Activated naive CD4-positive, alpha-beta T cell treated with Interleukin-2 at 50 U/mL for 16 hours (primary cell): ENCODE measurements at regions not wholly inside any gene's neighbourhood (a gene's known extent, or its start where the extent isn't known, plus 50 kb on each side); places are given as distances from the start of the nearest gene placed in this dataset.
"Not testable (repeated sequence)": the region's sequence is repeated elsewhere in the genome, so short reads cannot be mapped to it uniquely, and the experiment has no call there.

Source experiments
- DNase-seq: peaks from one replicate; pipeline ENCODE4 v3.0.0-alpha.2; 2020

DNA sequence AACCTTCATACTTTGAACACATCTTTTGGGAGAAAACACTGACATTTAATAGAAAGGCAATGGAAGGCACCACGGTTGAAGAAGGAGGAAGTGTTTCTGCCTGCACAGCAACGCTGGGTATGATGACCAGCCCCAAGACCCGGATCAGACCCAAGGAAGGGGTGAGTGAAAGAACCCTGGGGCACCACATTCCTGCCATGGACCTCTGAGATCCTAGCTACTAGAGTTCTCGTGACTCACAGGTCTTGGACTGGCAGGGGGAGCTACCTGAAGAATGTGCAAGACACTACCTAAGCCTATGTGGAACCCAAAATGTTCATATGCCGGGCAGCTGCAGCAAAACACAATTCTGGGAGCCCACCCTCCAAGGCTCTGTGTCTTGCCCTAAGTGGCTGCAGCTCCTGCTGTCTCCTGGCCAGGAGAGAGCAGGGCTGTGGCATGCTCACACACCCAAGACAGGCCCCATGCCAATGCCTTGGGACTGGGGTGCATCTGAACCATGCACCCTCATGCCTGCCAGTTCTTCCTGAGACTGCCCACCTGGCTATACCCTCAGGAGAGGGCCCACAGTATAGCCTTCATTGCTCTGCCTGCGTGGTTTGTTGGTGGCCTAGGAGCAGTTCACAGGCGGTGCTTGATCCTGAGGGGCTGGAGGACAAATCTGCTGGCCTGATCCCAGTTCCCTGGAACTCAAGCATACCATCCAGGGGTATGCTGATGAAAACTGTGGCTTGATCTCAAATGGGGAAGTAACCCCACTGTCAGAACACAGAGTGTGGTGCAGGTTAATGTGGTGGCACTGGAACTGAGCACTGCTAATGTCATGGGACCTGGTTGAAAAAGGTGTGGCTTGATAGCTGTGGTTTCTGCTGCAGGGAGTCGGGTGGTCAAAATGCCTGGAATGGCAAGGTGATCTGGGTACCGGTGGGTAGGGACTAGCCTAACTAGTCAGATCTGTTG, 353.3 kb upstream of the ARHGEF26 start:
- DNase-seq: no peak

GRCh38 chr3:153768561-153769469, 352.4 kb upstream of the ARHGEF26 start:
- DNase-seq: peak; percentile 46

DNA sequence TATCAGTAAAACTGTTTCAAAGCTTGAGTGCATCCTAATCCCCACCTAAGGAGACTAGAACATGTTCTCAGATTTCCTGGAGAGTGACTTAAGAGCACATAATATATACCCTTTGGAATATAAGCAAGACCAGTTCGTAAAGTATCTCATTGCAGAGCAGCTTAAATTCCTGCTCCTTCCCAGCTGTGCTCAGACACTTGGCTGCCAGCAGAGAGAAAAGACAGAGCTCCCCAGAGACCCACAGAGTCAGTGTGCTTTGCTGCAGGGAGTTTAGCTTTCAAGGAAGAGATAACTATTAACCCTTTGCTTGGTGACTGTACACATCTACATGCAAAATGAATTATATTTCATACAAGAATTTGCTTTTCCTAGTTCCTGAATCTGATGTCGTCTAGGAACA, 338.1 kb upstream of the ARHGEF26 start:
- DNase-seq: no peak

- no peak for DNase-seq
These were observed 337.3 kb upstream of the ARHGEF26 start for GRCh38 chr3:153783741-153784480.

DNA sequence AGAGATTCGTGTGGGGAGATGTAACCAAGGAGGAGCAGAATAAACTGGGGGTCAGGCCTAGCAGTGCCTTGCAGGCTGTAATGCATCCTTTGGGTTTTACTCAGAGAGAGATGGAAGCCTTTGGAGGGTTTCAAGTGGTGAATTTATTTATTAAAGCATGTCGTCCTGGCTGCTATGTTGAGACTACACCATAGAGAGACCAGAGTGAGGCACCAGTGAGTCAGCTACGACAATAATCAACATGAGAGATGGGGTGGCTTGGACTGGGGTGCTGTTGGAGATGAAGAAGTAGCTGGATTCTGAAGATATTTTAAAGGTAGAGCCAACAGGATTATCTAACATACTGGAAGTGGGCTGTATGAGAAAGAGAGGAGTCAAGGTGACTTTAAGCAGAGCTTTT, 335.3 kb upstream of the ARHGEF26 start:
- no peak for DNase-seq

GRCh38 chr3:153789380-153789779, 331.8 kb upstream of the ARHGEF26 start:
- no peak for DNase-seq

DNA sequence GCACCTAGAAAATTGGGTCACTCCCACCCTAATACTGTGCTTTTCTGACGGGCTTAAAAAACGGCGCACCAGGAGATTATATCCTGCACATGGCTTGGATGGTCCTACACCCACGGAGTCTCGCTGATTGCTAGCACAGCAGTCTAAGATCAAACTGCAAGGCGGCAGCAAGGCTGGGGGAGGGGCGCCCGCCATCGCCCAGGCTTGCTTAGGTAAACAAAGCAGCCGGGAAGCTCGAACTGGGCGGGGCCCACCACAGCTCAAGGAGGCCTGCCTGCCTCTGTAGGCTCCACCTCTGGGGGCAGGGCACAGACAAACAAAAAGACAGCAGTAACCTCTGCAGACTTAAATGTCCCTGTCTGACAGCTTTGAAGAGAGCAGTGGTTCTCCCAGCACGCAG, 324.1 kb upstream of the ARHGEF26 start:
- DNase-seq: not testable (repeated sequence)

DNA sequence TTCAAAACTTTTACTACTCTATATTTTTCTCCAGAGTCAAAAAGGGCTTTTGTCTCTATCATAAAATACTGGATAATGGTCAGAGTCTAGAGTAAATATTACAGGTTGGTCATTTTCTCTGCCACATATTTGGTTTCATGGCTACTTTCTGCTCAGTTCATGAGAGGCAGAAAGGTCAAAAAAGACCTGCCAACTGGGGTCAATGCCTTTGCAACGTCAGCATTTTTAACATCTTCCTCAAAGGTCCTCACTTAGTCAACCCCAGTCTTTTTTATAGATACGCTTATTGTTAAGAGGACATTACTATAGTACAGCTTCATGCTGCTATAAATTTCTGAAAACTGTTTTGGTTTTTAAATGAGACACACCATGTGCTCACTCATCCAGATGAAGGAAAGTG, 312.1 kb upstream of the ARHGEF26 start:
- no peak for DNase-seq

DNA sequence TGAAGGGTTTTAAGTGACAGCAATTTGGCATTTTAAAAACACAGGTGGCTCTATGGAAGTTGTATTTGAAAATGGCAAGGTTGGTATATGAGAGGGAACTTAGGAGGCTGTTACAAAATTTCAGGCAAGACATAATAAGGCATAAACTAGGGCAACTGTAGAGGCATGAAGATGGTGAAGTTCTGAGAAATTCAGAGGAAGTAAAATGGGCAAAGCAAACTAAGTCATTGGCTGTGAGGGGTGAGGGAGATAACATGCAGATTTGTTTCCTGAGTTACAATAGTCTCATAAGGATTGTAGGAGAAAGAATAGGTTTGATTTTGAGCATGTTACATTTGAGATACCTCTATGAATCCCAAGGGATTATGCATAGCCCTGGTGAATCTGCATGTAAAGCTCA, 302.9 kb upstream of the ARHGEF26 start:
- no peak for DNase-seq

GRCh38 chr3:153820035-153820434, 301.2 kb upstream of the ARHGEF26 start:
- no peak for DNase-seq

- not testable (repeated sequence) for DNase-seq
These were observed 292.8 kb upstream of the ARHGEF26 start for GRCh38 chr3:153828346-153828745.

GRCh38 chr3:153829606-153830170, 291.5 kb upstream of the ARHGEF26 start:
- DNase-seq: no peak

GRCh38 chr3:153830552-153830951, 290.6 kb upstream of the ARHGEF26 start:
- no peak for DNase-seq

- no peak for DNase-seq
These were observed 285.6 kb upstream of the ARHGEF26 start for GRCh38 chr3:153835540-153835939.

DNA sequence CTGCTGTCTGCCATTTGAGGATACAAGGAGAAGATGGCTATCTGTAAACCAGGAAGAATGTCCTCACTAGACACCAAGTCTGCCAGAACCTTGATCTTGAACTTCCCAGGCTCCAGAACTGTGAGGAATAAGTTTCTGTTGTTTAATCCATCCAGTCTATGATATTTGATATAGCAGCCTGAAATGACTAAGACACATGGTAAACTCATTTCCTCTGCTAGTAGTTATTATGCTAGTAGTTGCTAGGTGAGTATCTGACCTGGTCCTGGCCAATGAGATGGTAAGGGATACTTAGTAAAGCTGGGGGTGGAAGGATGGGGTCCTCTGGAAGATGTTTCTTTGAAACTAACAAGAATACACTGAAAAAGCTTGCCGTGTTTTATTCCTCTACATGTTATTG, 280.7 kb upstream of the ARHGEF26 start:
- no peak for DNase-seq

DNA sequence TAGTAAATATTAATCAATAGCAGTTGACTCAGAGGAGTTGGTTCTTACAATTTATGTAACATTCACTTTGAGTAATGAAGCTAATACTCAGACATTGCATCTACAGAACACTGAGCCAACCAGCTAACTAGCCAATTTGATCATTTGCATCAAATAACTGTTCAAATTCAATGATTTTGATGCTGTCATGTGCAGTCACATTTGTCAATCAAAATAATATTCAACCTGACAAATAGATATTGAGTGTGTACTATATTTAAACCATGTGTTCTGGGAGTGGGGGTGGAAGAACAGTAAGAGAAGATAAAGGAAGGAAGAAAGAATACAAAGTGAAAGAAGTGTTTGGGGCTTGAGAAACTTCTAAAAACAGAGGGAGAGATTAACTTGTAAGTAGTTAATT, 277.2 kb upstream of the ARHGEF26 start:
- DNase-seq: no peak

DNA sequence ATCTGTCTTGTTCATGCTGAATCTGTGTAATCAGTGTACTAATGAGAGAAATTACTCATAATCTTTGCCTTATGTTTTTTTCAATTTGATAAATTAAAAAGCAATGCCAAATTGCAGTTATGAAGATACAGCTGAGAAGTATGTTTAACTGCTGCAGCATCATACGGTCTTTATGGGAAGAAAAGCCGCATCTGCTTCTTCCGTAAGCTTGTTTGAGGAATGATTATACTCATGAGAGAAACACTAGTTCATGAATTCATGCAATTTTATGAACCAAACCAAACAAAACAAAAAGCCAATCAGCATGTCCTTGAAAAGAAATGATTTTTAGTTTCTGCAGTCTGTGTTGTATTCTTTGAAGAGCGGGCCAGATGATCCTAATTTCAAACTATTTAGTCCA, 275.9 kb upstream of the ARHGEF26 start:
- DNase-seq: no peak

DNA sequence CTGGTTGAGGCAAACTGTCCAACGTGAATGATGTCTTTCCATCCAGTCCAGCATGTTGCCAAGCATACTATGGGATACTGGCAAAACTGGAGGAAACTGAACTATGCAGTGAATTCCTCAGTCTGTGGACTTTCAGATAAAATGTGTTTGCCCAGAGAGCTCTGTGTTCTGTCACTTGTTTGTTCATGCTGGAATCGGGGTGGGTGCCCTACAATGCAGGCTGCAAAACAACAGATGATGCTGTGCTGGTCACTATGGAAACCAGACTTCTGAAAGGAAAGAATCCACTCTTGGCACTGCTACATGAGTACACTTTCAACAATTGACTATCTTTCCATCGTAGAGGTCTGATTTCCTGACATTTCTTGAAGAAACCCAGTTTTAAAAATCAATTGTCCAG, 272.5 kb upstream of the ARHGEF26 start:
- no peak for DNase-seq

DNA sequence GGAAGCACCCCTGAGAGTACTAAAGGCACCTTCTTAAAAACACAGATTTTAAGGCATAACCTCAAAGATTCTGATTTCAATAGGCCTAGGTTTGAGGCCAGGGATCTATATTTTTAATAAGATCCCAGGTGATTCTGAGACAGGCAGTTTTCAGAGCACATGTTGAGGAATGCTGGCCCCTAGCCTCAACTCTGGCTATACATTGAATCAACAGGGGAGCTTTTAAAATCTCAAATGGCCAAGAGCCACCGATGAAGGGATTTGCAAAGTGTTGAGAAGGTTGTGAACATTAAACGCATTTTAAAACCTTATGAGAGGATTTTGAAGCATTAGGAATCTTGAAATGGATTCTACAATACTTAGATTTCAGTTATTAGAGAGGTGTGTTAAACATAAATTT, 268.8 kb upstream of the ARHGEF26 start:
- DNase-seq: no peak

GRCh38 chr3:153853163-153853562, 268.0 kb upstream of the ARHGEF26 start:
- no peak for DNase-seq

- no peak for DNase-seq
These were observed 265.4 kb upstream of the ARHGEF26 start for GRCh38 chr3:153855772-153856171.

DNA sequence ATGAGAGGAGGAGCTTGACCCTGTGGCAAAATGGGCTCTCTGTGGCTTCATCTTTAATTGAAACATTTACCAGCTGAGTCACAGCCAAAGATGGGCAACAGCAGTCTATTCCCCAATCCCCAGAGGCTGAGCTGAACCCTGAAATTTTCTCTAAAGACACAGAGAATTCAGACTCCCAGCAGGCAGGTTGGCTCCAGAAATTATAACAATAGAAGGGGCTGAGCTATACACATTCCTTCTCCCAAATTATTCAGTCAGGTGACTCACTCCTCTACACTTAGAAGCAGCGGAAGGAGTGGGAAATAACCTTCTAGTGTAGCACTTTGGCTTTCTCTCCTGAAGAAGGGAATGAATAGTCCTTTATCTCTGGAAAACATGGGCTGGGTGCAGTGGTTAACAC, 264.3 kb upstream of the ARHGEF26 start:
- DNase-seq: no peak

GRCh38 chr3:153864793-153865192, 256.4 kb upstream of the ARHGEF26 start:
- DNase-seq: no peak
